RKO (cell line): ENCODE measurements at regions not wholly inside any gene's neighbourhood (a gene's known extent, or its start where the extent isn't known, plus 50 kb on each side); places are given as distances from the start of the nearest gene placed in this dataset.

Experiments used
- DNase-seq: peaks from one replicate; pipeline ENCODE4 v3.0.0-alpha.2; 2016; ENCODE audit warnings: low spot score

DNA sequence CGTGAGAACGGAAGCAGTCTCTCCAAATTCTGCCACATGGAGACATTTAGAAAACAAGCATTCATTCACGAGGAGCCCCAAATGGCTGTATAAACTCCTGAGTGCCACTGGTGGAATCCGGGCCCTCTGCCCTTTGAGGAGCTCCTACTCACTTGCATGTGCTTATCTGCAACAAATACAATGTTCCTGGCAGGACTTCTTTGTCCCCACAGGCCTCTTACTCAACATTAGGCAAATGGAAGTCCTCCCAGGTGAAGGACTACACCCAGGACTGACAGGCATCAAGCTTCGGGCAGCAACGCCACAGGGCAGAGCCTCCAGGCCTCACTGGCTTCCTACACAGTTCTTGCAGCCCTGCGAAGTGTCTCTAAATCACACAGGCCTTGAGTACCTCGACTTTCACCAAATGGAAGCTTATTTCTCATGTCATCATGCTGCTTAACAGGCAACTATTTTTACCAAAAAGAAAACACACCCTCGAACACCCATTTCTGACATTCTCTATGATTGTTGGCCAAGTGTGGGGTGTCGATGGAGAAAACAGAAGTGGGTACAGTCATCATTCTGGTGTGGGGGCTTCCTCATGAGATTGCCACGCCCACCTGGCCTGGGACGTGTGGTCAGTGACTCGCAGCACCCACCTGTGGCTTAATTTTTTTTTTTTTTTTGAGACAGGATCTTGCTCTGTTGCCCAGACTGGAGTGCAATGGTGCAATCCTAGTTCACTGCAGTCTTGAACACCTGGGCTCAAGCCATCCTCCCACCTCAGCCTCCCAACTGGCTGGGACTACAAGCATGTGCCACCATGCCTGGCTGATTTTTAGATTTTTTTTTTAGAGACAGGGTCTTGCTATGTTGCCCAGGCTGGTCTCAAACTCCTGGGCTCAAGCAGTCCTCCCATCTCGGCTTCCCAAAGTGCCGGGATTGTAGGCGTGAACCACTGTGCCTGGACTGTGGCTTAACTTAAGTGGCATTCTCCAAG, 186.8 kb upstream of the GLI2 start:
- DNase-seq: no peak

DNA sequence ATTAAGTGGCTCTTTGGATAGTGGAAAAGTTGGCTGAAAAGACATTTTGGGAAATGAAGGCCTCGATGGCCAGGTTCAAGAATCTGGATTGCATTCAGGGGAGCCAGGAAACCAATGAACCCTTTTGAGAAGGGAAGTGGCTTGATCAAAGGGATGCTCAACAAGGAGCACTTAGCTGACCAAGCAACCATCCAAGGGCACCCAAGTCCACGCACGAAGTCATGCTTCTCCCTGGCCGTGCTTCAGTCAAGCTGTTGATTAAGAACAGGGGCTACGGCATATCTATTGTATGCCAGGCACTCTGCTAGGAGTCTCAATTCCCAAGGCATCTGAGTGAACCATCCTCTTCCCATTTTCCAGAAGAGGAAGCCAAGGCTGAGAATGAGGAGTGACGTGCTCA, 185.8 kb upstream of the GLI2 start:
- DNase-seq: no peak

DNA sequence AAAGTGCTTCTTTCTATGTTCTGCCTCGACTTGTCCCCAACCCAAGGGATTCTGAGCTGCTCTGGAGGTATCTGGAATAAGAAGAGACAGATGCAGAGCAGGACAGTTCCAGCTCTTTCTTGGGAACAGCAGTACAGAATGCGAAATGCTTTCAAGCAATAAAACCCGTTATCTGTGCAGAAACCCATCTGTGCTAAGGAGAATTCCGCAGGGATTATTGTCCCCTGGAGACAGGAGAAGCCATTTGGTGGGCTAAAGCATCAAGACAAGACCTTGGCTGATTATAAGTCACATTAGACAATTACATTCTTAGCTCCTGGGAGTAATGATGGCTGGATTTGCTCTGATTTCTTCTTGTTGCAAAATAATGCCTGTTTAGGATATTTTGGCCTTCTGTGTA, 185.4 kb upstream of the GLI2 start:
- DNase-seq: no peak

DNA sequence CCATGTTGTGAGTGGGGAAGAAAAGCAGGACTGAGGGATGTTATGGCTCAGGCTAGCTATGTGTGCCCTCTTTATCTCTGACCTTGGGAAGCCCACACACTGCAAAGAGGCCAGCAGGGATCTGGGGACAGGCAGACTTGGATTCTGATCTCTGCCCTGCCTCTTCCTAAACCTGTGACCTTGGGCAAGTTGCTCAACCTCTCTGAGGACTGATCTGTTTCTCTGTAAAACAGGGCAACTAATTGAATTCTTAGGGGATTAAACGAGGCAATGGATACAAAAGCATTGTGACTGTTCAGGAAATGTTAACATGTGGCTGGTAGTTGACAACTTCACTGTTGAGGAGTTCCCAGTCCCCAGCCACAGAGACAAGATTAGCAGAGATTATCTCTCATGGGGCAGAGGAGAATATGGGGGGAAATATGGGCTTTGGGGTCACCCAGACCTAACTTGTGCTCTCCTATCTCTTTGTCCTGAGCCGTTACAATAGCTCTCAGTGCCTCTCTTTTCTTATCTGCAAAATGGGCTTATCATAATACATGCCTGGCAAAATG, 184.7 kb upstream of the GLI2 start:
- no peak for DNase-seq

DNA sequence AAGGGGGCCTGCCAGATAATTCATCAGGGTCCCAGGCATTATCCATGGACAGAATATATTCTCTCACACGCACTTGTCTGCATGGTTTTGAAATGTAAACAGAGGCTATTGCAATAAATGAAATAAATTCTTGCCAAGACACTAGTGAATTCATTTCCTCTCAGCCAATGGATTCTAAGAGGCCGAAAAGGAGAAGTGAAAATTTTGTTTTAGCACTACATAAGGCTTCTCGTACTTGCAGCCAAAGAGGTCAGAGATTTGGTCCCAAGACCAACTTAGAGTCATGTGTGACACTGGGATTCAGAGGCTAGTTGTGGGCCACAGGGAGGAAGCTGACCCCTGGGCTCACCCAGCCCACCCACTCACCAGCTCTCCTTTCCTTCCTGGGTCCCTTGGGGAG, 184.1 kb upstream of the GLI2 start:
- no peak for DNase-seq

DNA sequence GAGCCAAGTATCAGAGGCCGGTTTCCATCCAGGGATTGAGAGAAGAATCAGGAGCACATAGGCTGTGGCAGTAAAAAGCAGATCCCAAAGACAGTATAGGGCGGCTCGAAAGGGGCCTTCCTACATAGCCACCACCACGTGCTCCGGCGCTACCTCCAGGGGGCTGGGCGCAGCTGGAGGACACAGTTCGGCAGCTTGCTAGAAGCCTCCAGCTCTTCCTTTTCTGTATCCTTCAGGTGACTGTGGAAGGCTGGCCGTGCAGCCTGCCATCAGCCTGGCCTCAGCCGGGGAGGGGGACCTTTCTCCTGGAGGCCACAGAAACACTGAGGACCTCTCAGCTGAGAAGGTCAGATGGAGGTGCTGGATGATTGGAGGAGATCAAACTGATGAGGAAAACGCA, 183.6 kb upstream of the GLI2 start:
- DNase-seq: no peak

DNA sequence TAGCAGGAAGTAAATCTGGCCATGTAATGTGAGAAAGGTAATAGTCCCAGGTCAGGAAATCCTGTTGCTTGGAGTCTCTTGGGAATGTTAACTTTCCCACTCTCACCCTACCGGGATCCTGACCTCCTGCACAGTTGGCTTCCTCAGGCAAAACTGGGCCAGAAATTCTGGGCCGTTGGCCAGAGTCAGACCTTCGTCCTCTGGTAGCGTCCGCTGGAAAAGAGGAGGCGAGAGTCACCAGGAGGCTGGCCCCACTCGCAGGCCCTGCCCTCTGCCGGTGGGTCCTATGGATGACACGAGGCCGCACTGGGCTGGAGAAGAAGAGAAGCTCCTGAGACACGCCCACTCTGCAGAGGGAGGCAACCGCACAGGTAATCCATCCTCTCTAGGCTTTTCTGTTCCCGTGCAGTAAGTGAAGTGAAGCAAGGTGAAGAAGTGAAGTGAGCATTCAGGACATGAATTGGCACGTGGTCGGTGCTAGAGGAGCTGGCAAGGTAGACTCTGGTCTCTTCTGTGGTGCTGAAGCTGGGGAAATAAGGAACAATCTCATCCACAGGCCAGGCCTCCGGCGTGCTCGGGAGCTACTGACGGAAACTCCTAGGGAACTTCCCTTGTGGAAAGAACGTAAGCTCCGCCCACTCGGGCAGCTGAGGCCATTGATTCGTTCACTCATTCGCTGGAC, 182.7 kb upstream of the GLI2 start:
- DNase-seq: no peak

DNA sequence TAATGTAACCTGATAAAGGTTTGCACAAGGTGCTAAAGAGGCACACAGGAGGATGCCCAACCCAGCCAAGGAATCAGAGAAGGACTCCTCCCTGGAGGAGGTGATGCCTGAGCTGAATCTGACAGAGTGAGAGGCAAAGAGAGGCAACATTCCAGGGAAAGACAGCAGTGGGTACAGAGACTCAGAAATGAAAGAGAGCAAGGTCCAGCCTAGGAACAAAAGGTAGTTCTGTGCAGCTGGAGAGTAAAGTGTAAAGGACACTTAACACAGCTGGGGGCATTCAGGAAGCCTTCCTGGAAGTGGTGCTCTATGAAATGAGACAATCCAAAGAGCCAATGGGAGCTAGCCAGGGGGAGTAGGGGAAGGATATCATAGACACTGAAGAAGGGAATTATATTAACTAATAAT, 181.0 kb upstream of the GLI2 start:
- no peak for DNase-seq

DNA sequence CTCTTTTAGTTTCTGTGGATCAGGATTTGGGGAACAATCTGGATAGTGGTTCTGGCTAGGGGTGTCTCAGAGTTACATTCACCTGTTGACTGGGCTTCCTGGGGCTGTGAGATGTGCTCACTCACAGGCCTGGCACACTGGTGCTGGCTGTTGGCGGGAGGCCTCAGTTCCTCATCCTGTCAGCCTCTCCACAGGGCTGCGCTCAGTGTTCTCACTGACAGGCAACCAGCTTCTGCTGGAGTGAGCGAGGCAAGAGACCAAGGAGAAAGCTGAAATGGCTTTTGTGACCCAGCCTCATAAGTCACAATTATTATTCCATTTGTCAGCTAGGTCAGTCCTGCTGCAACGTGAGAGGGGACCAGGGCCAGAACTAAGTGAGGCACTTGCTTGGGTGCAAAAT, 180.6 kb upstream of the GLI2 start:
- DNase-seq: no peak

DNA sequence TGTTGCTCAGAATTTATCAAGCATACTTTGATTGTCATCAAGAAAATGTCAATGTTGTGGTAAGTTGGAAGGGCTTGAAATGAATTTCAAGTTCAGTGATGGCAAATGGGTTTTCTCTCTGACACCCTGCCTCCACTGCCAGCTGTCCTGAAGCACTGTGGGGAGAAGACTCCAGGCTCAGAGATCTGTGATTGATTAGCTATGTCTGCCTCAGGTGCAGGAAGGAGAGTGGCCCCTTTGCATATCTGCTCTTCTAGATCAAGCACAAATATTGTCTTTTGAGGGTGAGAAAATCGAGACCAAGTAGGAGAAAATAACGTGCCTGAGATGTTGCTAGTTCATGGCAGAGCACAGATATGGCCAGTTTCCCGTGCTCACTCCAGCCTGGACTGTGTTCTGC, 178.8 kb upstream of the GLI2 start:
- DNase-seq: no peak

DNA sequence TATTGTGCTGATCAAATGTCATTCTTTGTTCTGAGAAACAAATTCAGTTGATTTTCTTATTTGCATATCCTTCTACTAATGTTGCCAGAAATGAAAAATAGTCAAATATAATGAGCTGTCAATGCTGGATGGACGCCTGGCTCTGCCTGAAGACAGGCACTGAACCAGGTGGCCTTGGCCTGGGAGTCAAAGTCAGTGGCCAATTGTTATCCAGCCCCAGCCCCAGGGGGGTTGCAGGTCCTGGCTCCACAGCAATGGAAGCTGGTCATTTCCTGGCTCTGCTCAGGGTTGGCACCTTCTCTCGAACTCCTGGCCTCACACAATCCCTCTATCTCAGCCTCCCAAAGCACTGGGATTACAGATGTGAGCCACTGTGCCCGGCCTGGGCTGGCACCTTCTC, 176.8 kb upstream of the GLI2 start:
- no peak for DNase-seq

DNA sequence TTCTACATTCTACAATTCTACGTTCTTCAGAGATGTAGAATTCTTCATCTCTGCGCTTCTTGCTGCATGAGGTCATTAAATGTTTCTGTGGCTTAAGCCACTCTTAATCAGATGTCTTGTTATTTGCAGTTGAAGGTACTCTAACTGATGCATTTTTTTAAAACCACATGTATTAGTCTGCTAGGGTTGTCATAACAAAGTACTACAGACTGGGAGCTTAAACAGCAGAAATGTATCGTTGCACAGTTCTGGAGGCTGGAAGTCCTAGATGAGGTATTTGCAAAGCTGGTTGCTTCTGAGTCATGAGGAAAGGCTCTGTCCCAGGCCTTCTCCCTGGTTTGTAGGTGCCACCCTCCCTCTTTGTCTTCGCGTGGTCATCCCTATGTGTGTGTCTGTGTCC, 176.3 kb upstream of the GLI2 start:
- peak; percentile 2 for DNase-seq

DNA sequence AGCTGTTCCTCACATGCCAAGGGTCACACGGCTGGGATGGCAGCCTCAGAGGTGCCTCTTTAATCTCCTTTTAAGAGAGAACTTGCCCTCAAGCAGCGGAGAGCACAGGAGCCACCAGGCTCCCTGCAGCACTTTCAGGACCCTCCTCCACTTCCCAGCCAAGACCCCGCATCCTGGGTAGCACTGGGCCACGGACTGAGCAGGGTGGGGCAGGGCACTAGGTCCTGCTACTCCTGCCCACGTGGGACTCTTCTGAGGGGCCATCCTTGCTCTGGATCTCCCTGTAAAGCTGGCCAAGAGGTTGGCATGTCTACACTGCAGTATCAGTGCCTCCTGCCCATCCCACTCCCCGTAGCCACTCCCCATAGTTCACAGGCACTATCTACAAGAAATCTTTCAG, 175.3 kb upstream of the GLI2 start:
- no peak for DNase-seq

DNA sequence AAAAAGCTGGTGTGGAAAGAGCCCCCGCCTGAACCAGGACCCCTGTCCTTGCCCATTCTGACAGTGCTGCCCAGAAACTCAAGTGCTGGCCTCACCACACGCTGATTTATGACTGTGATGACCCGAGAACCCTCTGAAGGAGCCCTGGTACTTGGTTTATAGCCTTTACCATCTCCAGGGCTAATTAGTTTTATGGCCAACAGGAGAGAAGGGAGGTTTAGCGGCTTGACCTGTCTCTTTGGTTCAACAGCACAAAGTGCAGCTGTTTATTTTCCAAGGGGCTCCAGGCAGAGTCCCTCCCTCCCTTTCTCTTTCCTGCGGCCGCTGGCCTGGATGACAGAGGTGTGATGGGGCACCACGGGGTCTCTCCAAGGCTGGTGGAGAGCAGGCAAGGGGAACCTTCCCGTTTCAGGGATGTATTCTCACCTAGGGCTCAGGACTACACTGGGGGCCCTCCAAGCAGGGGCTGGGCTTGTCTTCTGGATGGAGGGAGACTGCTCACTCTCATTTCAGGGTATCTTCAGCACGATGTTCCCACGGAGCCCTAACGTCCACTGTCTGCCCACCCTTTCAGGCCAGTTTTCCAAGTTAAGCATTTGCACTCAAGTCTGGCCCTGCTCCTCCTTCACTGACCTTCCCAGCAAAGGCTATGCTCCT, 174.2 kb upstream of the GLI2 start:
- DNase-seq: no peak

DNA sequence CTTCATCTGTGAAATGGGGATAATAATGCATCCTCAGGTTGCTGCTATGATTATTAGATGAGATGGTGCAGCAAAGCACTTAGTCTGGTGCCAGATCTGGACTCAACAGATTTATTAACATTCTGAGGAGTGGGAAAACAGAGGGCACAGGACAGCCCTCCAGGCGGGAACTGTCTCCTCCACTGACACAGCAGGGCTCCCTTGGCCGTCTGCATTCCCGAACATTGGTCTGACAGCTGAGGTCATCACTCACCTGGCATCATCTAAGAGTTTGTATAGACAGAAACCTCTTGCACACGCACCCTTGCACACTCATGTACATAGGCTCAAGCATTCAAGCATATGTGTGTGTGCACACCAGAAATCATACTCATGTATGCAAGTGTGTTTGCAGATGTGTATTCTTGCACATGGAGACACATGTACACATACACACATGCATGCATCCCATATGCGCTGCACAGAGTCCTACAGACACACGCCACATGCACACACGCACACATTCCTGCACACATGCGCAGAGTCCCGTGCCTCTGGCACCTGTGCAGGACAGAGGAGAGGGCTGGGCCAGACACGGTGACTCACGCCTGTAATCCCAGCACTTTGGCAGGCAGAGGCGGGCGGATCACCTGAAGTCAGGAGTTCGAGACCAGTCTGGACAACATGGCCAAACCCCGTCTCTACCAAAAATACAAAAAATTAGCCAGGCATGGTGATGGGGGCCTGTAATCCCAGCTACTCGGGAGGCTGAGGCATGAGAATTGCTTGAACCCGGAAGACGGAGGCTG, 173.3 kb upstream of the GLI2 start:
- DNase-seq: no peak

DNA sequence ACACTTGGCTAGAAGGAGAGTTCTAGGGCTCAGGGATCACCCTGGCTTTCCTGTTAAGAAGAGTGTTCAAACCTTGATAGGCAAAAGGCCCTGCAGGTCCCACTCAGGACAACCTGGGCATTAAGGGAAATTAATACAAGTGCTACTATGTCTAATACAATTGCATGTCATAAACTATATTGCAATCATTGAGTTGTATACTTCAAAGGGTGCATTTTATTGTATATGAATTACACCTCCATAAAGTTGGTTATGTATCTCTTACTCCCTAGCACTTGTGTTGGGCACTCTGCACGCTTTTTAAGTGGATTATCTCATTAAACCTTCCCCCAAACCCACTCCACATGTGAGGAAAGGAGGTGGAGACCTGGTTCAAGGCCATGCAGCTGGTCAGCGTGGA, 172.1 kb upstream of the GLI2 start:
- no peak for DNase-seq

DNA sequence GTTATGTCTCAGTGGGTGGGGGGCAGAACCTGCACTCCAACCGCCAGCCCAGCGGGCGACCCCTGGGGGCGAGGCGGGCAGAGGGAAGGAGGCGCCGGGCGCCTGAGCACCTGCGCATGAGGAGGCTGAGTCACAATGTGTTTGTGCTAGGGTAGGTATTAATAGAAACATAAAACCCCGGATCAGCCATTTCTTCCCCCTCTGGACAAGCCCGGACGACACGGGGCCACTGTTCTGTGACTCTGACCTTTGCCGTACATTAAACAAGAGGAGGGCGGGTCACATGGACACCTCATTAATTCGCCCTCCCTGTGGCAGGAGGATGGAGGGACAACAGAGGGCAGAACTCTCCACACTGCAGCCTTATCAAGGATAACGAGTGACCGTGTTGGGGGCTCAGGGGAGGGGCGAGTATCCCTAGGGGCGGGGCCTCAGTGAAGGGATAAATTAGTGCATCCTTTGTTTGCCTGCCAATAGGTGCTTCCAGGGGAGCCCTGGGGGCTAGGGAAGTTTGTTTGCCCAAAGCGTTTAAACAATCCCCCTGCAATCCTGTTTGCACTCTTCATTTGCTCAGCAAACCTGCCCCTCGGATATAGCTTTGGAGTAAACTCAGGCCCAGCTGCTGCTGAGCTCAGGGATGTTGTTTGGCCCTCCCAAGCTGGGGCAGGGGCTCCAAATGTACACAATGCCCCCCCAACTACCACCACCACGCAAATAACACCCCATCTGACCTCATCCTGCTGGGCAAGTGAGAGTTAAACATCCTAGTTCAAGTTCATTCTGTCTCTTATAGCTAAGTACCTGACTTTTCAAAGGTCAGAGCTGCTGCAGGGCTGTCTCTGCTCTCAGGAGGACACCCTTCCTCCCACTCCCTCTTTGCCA, 171.2 kb upstream of the GLI2 start:
- no peak for DNase-seq

DNA sequence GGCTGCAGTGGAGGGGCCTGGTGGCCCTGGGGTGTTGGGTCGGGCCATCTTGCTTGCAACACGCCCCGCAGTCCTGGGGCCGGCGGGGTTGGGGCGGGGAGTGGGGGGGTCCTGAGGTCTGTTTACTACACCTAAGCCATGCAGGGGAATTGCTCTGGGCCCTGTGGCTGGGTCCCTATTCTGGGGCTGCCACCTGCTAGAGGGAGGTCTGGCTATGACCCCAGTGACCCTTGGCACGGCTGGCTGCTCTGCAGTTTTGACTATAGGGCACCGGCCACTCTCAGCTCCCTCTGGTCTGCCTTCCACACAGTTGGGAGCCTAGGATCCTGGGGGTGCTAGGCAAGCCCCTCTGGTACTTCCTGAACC, 170.6 kb upstream of the GLI2 start:
- no peak for DNase-seq

DNA sequence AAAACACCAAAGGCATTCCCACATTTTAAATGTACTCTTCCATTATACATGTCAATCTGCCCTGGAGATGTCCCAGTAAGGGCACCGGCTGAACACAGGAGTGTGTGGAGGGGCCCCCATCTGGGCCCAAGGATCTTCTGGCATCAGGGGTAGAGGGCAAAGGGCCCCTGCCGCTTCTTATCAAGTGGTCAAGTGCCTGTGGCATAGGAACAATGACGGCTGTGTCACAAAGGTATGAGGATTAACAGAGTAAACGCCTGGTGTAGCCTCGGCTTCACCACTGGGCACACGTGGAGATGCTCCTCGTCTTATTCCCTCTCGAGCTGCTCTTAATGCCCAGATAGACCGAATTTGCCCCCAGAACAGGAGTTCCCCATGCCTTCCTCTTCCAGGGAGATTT, 169.7 kb upstream of the GLI2 start:
- no peak for DNase-seq

DNA sequence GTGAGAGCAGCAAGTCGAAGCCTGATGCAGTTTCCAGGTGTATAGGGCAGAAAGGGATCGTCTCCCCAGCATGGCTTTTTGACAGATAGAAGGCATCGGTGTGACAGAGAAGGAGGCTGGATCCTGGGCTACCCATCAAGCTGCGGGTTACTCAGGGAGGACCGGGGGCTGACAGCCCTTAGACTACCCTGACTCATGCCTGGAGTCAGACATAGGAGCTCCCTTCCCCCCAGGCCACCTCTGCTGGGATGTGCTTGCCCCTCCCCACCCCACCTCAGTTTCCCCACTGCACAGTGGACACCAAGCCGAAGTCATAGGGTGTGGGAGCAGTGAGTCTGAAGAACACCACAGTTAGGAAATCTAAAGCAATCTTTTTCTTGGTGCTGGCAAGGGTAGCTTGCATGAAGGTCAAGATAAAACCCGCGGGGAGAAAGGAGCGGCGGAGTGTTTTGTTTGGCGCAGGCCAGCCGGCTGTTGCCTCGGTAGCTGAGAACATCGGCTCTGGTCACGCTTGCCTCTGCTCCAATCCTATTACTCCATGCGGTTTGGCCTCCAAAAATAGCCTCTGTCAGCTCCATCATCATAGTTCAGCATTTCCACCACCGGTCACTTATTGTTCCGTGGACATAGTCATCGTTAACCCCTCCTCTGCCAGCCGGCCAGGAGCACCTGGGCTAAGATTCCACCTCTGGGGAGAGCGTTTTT, 169.2 kb upstream of the GLI2 start:
- DNase-seq: no peak
